Thyroid gland (tissue), 4 donors: ENCODE measurements at regions not wholly inside any gene's neighbourhood (a gene's known extent, or its start where the extent isn't known, plus 50 kb on each side); places are given as distances from the start of the nearest gene placed in this dataset.

Experiments
- DNase-seq, 2 donors: peaks; one replicate each; pipeline ENCODE4 v3.0.0-alpha.2; 2019
- H3K27ac ChIP-seq, 3 donors: fragments of 200-600 bp; sonication (generic); 1 replicate in 2 of 3; 2 replicates in 1 of 3; pipeline ENCODE4 v1.5.1; 2016 to 2019; ENCODE audit warnings: mild to moderate bottlenecking in 1 of 3, moderate library complexity in 1 of 3
- H3K27me3 ChIP-seq: fragments of 200-600 bp; sonication (generic); one replicate; pipeline ENCODE4 v1.5.1; 2019
- H3K36me3 ChIP-seq, 2 donors: fragments of 200-600 bp; sonication (generic); one replicate each; pipeline ENCODE4 v1.5.1; 2016 to 2019
- H3K4me1 ChIP-seq, 2 donors: fragments of 200-600 bp; sonication (generic); one replicate each; pipeline ENCODE4 v1.5.1; 2017 to 2019
- H3K4me3 ChIP-seq, 3 donors: fragments of 200-600 bp; sonication (generic); replicated peaks in 1 of 3; 1 replicate in 2 of 3; 2 replicates in 1 of 3; pipeline ENCODE4 v1.5.1; 2016; ENCODE audit warnings: mild to moderate bottlenecking in 1 of 3
- H3K9me3 ChIP-seq: fragments of 200-600 bp; sonication (generic); one replicate; pipeline ENCODE4 v1.5.1; 2017
- POLR2A ChIP-seq, 2 donors: fragments of 450-650 bp; IDR thresholded peaks; one replicate each; pipeline ENCODE4 v1.6.1; 2017; ENCODE audit warnings: antibody characterized with exemption in 2 of 2, mild to moderate bottlenecking in 2 of 2, moderate library complexity in 1 of 2
- WGBS, 2 donors: methylation state at CpG; one replicate each; pipeline ENCODE4 v1.1.5; 2017; 5-methylcytosine and 5-hydroxymethylcytosine counted together
- intact Hi-C: fragments of 100-400 bp; cut with DNase I; formaldehyde crosslinking; loops from one replicate; pipeline ENCODE4 v1.15.1; 2023
- TF ChIP-seq, protein P1 (sequence below), 6 experiments: fragments of 200-600 bp in 3 of 6; fragments of 450-650 bp in 3 of 6; sonication (generic) in 3 of 6; IDR thresholded peaks; one replicate each; pipeline ENCODE4 v1.5.1; 2016 to 2019; ENCODE audit warnings: antibody characterized with exemption in 6 of 6, mild to moderate bottlenecking in 2 of 6, inconsistent platforms in 1 of 6, moderate library complexity in 1 of 6

DNA sequence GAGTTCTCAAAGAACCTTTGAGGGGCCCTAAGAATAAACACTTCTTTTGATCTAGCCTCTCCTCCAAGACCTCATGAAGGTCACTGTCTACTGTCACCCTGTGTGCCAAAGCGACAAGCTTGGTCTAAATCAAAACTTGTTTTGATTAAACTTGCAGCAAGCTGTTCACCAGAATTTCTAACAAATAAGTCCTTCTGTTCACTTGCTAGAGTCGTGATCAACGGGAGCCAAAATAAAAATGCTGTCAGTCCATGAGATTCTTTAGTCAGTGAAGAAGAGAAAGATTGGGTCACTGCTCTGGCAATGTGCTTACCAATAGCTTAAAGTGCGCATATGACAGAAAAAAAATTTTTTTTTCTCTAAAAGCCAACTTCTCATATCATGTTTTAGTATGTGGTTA is 53.9 kb upstream of the GALNT5 start:
- Histone ChIP-seq H3K27ac (no peak overlapping the region), H3K27me3 (no peaks in the 10 kb centered on the region), H3K9me3 (no peaks in the 10 kb centered on the region), H3K4me1 (no peaks in the 10 kb centered on the region), H3K36me3 (no peaks in the 10 kb centered on the region), H3K4me3 (no peak overlapping the region)
- intact Hi-C loops = no loop called here
- no peak for DNase-seq
- TF ChIP-seq, protein P1, sequence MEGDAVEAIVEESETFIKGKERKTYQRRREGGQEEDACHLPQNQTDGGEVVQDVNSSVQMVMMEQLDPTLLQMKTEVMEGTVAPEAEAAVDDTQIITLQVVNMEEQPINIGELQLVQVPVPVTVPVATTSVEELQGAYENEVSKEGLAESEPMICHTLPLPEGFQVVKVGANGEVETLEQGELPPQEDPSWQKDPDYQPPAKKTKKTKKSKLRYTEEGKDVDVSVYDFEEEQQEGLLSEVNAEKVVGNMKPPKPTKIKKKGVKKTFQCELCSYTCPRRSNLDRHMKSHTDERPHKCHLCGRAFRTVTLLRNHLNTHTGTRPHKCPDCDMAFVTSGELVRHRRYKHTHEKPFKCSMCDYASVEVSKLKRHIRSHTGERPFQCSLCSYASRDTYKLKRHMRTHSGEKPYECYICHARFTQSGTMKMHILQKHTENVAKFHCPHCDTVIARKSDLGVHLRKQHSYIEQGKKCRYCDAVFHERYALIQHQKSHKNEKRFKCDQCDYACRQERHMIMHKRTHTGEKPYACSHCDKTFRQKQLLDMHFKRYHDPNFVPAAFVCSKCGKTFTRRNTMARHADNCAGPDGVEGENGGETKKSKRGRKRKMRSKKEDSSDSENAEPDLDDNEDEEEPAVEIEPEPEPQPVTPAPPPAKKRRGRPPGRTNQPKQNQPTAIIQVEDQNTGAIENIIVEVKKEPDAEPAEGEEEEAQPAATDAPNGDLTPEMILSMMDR (IDR thresholded peaks at IDR 0.05) = no peak
- no peak for TF ChIP-seq POLR2A (IDR thresholded peaks at IDR 0.05)
- 90 to 92% methylated on average over 4 of the region's 4 CpGs for WGBS, 2 donors

DNA sequence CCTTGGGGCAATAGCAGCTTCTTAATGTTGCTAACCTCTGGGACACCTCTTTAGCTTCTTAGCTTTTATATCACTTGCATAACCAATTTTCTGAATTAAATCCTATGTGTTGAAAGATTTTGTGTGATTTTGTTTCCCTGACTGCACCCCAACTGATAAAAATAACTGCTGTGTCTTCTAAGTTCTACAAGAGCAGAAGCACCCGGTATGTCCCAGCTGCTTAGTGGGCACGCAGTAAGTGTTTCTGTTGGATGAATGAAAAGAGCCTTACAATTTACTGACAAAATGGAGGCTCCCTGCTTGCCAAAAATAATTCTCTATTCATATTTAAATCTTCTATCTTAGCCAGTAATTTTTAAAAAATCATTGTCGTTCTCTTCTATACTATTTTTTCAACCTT is 53.1 kb upstream of the GALNT5 start:
- no peaks in the 10 kb centered on the region for H3K36me3 ChIP-seq
- TF ChIP-seq, protein P1 (IDR thresholded peaks at IDR 0.05) = no peak
- TF ChIP-seq POLR2A (IDR thresholded peaks at IDR 0.05) = no peak
- no peaks in the 10 kb centered on the region for H3K9me3 ChIP-seq
- H3K27ac ChIP-seq = no peak overlapping the region
- intact Hi-C loops = no loop called here
- DNase-seq = no peak
- no peaks in the 10 kb centered on the region for H3K4me1 ChIP-seq
- WGBS, 2 donors = 95% methylated on average over 3 of the region's 3 CpGs
- no peaks in the 10 kb centered on the region for H3K27me3 ChIP-seq
- H3K4me3 ChIP-seq = no peak overlapping the region

DNA sequence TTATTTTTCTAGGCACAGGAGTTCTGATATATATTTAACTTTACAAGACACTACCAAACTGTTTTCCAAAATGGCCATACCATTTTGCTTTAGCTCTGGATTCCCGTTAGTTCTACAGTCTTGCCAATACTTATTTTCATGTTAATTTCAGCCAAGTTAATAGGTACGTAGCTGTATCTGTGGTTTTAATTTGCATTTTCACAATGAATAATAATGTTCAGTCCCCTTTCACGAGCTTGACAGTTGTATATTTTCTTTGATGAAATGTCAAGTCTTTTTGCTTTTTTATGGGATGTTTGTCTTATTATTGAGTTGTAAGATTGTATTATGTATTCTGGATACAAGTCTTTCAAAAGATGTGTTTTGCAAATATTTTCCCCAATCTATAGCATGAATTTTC is 50.6 kb upstream of the GALNT5 start:
- Histone ChIP-seq H3K27me3 (no peaks in the 10 kb centered on the region), H3K4me1 (no peaks in the 10 kb centered on the region), H3K36me3 (no peaks in the 10 kb centered on the region), H3K9me3 (no peaks in the 10 kb centered on the region), H3K4me3 (no peak overlapping the region), H3K27ac (no peak overlapping the region)
- DNase-seq = no peak
- intact Hi-C loops = no loop called here
- TF ChIP-seq, protein P1 (IDR thresholded peaks at IDR 0.05) = no peak
- no peak for TF ChIP-seq POLR2A (IDR thresholded peaks at IDR 0.05)
- 76 to 78% methylated on average over 3 of the region's 3 CpGs for WGBS, 2 donors
